GM12872 (cell line): ENCODE measurements at regions not wholly inside any gene's neighbourhood (a gene's known extent, or its start where the extent isn't known, plus 50 kb on each side); places are given as distances from the start of the nearest gene placed in this dataset.

ENCODE experiments used
- CTCF ChIP-seq: IDR thresholded peaks from 3 replicates; pipeline ENCODE4 v1.5.1; 2011; ENCODE audit warnings: low read depth, mild to moderate bottlenecking, low read length, moderate library complexity; ENCODE audit not compliant: insufficient read depth

GRCh38 chr1:187933562-187934419 lies 1105.0 kb downstream of the PLA2G4A start:
- no peak for TF ChIP-seq CTCF

- no peak for TF ChIP-seq CTCF
Observed at GRCh38 chr1:187936667-187937066, 1107.9 kb downstream of the PLA2G4A start.

- no peak for TF ChIP-seq CTCF
Observed at GRCh38 chr1:187938092-187938491, 1109.3 kb downstream of the PLA2G4A start.

- no peak for TF ChIP-seq CTCF
Observed at GRCh38 chr1:187942986-187943385, 1114.2 kb downstream of the PLA2G4A start.

- TF ChIP-seq CTCF: no peak
Observed at GRCh38 chr1:187943606-187944403, 1115.1 kb downstream of the PLA2G4A start.

- TF ChIP-seq CTCF: no peak
Observed at GRCh38 chr1:187947359-187947758, 1118.6 kb downstream of the PLA2G4A start.

GRCh38 chr1:187948170-187948794 lies 1119.5 kb downstream of the PLA2G4A start:
- TF ChIP-seq CTCF: no peak
